Gastroesophageal sphincter (tissue), 4 donors: ENCODE measurements at regions not wholly inside any gene's neighbourhood (a gene's known extent, or its start where the extent isn't known, plus 50 kb on each side); places are given as distances from the start of the nearest gene placed in this dataset.
A peak's percentile ranks its signal among the peaks of the same experiment; 100 is the strongest.

ENCODE experiments used
- ATAC-seq: fragments of 150-250 bp; one replicate; pipeline ENCODE4 v1.9.1; 2016; ENCODE audit warnings: mild to moderate bottlenecking, moderate library complexity
- H3K27ac ChIP-seq, 4 donors: fragments of 200-600 bp; sonication (generic) in 3 of 4; 1 replicate in 3 of 4; 2 replicates in 1 of 4; pipeline ENCODE4 v1.5.1; 2016 to 2019
- H3K27me3 ChIP-seq: fragments of 200-600 bp; sonication (generic); one replicate; pipeline ENCODE4 v1.5.1; 2019
- H3K36me3 ChIP-seq, 2 donors: fragments of 200-600 bp; sonication (generic); one replicate each; pipeline ENCODE4 v1.5.1; 2019; ENCODE audit warnings: control low read depth in 1 of 2
- H3K4me1 ChIP-seq, 3 donors: fragments of 200-600 bp; sonication (generic); 1 replicate in 2 of 3; 2 replicates in 1 of 3; pipeline ENCODE4 v1.5.1; 2016 to 2019; ENCODE audit warnings: control low read depth in 2 of 3
- H3K4me3 ChIP-seq, 2 donors: fragments of 200-600 bp; sonication (generic); one replicate each; pipeline ENCODE4 v1.5.1; 2019; ENCODE audit warnings: mild to moderate bottlenecking in 1 of 2, moderate library complexity in 1 of 2
- H3K9me3 ChIP-seq, 3 donors: fragments of 200-600 bp; sonication (generic); one replicate each; pipeline ENCODE4 v1.5.1; 2017 to 2019; ENCODE audit warnings: control low read depth in 2 of 3
- EP300 ChIP-seq: sonication (generic); formaldehyde crosslinking; IDR thresholded peaks from one replicate; pipeline ENCODE4 v1.6.1; 2017; ENCODE audit warnings: antibody characterized with exemption, mild to moderate bottlenecking
- POLR2A ChIP-seq, 2 donors: fragments of 450-650 bp; IDR thresholded peaks; one replicate each; pipeline ENCODE4 v1.6.1; 2017; ENCODE audit warnings: antibody characterized with exemption in 2 of 2, mild to moderate bottlenecking in 2 of 2, moderate library complexity in 1 of 2
- POLR2AphosphoS5 ChIP-seq: sonication (generic); formaldehyde crosslinking; IDR thresholded peaks from one replicate; pipeline ENCODE4 v1.6.1; 2017; ENCODE audit warnings: antibody characterized with exemption
- WGBS, 2 donors: methylation state at CpG; one replicate each; pipeline ENCODE4 v1.1.5; 2018; ENCODE audit warnings: low coverage in 1 of 2; 5-methylcytosine and 5-hydroxymethylcytosine counted together
- TF ChIP-seq, protein P1 (sequence below), 4 experiments: fragments of 200-600 bp in 2 of 4; fragments of 450-650 bp in 2 of 4; sonication (generic) in 1 of 4; IDR thresholded peaks; one replicate each; pipeline ENCODE4 v1.5.1; 2017 to 2019; ENCODE audit warnings: antibody characterized with exemption in 4 of 4, mild to moderate bottlenecking in 2 of 4, moderate library complexity in 2 of 4

DNA sequence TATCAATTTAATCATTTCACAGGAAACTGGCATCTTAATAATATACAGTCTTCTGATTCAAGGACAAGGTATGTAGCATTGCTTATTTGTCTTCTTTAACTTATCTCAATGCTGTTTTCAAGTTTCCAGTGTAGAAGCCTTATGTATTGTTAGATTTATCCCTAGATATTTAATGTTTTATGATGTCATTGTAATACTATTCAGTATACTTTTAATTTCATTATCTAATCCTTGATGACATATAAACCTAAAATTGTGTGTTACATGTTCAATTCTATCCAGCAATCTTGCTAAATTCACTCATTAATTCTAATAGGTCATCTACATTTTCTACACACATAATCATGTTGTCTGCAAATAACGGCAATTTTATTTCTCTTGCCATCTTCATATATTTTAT is 126.3 kb upstream of the SEC61G start:
- no peaks in the 10 kb centered on the region for H3K27me3 ChIP-seq
- no peak overlapping the region for H3K27ac ChIP-seq
- no peak for ATAC-seq
- 100% methylated on average over 1 of the region's 1 CpG for WGBS, 2 donors
- no peaks in the 10 kb centered on the region for H3K36me3 ChIP-seq
- TF ChIP-seq EP300 (no peak), POLR2A (IDR thresholded peaks at IDR 0.05) (no peak), POLR2AphosphoS5 (no peak)
- TF ChIP-seq, protein P1, sequence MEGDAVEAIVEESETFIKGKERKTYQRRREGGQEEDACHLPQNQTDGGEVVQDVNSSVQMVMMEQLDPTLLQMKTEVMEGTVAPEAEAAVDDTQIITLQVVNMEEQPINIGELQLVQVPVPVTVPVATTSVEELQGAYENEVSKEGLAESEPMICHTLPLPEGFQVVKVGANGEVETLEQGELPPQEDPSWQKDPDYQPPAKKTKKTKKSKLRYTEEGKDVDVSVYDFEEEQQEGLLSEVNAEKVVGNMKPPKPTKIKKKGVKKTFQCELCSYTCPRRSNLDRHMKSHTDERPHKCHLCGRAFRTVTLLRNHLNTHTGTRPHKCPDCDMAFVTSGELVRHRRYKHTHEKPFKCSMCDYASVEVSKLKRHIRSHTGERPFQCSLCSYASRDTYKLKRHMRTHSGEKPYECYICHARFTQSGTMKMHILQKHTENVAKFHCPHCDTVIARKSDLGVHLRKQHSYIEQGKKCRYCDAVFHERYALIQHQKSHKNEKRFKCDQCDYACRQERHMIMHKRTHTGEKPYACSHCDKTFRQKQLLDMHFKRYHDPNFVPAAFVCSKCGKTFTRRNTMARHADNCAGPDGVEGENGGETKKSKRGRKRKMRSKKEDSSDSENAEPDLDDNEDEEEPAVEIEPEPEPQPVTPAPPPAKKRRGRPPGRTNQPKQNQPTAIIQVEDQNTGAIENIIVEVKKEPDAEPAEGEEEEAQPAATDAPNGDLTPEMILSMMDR (IDR thresholded peaks at IDR 0.05), result no peak
- H3K4me3 ChIP-seq, result no peak overlapping the region
- H3K9me3 ChIP-seq, result no peaks in the 10 kb centered on the region
- H3K4me1 ChIP-seq, result peaks cover 0 to 12% (median 0%) of the 10 kb centered on the region in 3 donors

DNA sequence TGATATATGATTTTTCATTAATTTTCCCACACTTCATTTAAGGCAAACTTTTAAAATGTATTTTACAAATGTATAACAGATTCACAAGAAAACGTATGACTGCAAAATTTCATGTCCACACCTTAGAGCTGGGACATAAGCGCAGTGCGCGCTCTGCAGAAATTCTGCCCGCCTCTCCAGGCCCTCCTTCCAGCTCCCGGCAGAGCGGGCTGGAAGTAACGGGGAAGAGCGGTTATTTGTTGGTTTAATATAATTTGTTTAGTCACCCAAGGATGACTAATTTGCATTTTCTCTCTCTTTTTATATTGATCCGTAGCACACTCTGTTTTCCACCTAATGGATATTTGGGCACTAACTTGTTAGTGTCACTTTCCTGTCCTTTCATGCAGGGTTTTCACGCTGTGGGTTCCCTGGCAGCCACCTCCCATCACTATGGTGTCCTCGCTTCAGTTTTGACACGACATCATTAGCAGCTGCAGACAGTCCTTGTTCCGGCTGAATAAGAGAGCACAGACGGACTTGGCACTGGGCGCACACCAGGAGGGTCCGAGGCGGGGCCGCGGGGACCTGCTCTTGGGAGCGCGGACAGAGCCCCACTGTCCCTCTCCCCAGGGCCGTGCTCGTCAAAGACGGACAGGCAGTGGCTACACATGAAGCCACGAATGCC is 129.2 kb upstream of the SEC61G start:
- peak; percentile 46 for ATAC-seq
- WGBS, 2 donors, result 75 to 86% methylated on average over 10 to 12 of the region's 26 CpGs
- H3K36me3 ChIP-seq, result no peaks in the 10 kb centered on the region
- H3K9me3 ChIP-seq, result no peaks in the 10 kb centered on the region
- no peak overlapping the region for H3K27ac ChIP-seq
- peak overlapping the region; percentile 31 to 44 for H3K4me3 ChIP-seq
- H3K27me3 ChIP-seq, result no peaks in the 10 kb centered on the region
- TF ChIP-seq EP300 (no peak), POLR2AphosphoS5 (no peak), POLR2A (IDR thresholded peaks at IDR 0.05) (no peak)
- TF ChIP-seq, protein P1 (IDR thresholded peaks at IDR 0.05), result no peak
- peaks cover 0 to 12% (median 0%) of the 10 kb centered on the region in 3 donors for H3K4me1 ChIP-seq

DNA sequence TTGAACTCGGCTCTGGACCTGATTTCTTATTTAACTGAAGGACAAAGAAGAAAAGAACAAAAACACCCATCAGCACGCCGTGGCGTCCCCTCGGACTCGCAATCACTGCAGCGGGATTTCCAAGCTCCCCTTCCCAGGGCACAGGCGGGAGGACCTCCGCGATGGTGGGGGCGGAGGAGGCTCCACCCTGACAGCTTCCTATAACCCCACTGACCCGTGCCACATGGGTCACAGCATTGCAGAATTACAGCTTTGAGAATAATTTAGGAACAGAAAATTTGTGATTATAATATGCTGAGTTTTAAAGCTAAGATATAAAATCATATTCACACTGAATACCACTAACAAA is 129.7 kb upstream of the SEC61G start:
- no peaks in the 10 kb centered on the region for H3K36me3 ChIP-seq
- no peak overlapping the region for H3K27ac ChIP-seq
- H3K9me3 ChIP-seq, result no peaks in the 10 kb centered on the region
- H3K4me1 ChIP-seq, result peaks cover 0 to 12% (median 0%) of the 10 kb centered on the region in 3 donors
- no peaks in the 10 kb centered on the region for H3K27me3 ChIP-seq
- H3K4me3 ChIP-seq, result peak overlapping the region; percentile 31 to 44
- ATAC-seq, result no peak
- 21% methylated on average over 3 of the region's 12 CpGs; no CpG with 5 or more reads in 1 of the 2 donors for WGBS, 2 donors
- TF ChIP-seq POLR2A (IDR thresholded peaks at IDR 0.05), result no peak
- TF ChIP-seq POLR2AphosphoS5, result no peak

DNA sequence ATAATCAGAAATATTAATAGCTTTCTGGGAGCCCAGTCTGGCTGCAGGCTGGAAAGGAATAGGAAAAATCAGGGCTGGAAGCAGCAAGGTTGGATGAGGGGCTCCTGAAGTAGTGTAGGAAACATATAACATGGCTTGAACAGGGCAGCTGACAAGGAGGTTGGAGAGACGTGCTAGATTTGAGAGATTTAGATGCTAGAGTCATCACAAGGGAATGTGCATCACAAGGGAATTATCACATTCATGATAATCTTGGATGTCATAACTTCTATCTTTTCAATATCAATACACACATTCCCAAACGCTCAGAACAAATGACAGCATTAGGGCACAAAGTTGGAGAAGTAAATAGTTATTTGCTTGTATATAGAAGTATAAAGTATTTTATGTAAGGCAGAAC is 120.9 kb upstream of the EGFR start:
- 33 to 40% methylated on average over 2 of the region's 2 CpGs for WGBS, 2 donors
- no peak overlapping the region for H3K27ac ChIP-seq
- no peak for ATAC-seq

DNA sequence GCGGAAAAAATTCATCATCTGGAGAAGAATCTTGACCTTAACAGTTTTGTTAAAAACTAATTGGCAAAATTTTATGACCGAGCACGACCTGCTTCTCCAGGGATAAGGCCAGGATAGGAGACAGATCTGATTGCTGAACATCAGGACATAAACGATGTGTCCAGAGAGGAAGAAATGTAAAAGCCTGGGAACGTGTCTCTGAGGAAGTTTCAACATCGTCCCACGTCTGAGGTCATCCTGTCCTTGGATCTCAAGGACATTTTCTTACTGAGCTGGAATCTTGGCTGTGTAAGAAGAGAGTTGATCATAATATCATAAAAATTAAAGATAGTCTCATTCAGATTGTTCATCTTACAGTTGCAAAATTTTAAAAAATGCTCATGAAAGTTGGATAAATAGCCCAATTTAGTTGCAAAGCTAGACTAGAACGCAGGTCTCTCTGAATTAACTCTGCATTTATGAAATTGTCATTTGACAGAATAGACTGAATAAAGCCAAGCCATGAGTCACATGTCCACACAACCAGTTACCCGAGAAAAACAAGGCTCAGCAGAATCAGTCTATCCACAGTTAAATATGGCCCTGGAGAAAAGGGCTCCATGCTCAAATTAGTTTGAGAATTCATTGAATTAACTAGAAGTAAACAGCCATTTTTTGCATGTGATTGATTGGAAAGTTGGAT is 120.0 kb upstream of the EGFR start:
- no peaks in the 10 kb centered on the region for H3K4me1 ChIP-seq
- peak overlapping the region in 3 of 4 donors; percentile 5 to 56 (median 24) for H3K27ac ChIP-seq
- no peaks in the 10 kb centered on the region for H3K9me3 ChIP-seq
- peak; percentile 91 for ATAC-seq
- H3K27me3 ChIP-seq, result no peaks in the 10 kb centered on the region
- no peaks in the 10 kb centered on the region for H3K36me3 ChIP-seq
- 51 to 55% methylated on average over 9 of the region's 9 CpGs for WGBS, 2 donors
- TF ChIP-seq EP300 (no peak), POLR2AphosphoS5 (no peak)
- TF ChIP-seq, protein P1 (IDR thresholded peaks at IDR 0.05), result no peak
- H3K4me3 ChIP-seq, result no peak overlapping the region

More for the DNA sequence above, 120.9 kb upstream of the EGFR start:
- no peaks in the 10 kb centered on the region for H3K4me1 ChIP-seq
- H3K36me3 ChIP-seq, result no peaks in the 10 kb centered on the region
- no peaks in the 10 kb centered on the region for H3K9me3 ChIP-seq
- no peak for TF ChIP-seq POLR2A (IDR thresholded peaks at IDR 0.05)
- no peak overlapping the region for H3K4me3 ChIP-seq
- H3K27me3 ChIP-seq, result no peaks in the 10 kb centered on the region

DNA sequence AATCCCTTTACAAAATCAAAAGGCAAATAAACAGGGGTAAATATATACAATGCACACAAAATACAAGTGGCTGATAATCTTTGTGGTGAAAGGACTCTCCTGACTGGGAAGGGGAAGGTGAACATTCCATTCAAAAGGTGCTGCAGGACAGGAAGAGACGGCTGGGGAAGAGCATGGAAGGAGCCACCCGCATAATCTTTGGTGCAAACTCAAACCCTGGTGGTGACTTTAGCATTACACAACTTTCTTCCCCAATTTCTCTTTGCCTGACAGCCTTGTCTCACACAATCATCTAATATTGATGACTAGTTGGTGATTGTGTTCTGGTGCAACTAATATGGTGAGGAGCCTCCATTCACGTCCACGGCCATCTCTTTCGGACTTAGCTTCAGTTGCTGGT is 117.0 kb upstream of the EGFR start:
- no peak overlapping the region for H3K4me3 ChIP-seq
- H3K36me3 ChIP-seq, result no peaks in the 10 kb centered on the region
- no peaks in the 10 kb centered on the region for H3K4me1 ChIP-seq
- H3K27me3 ChIP-seq, result no peaks in the 10 kb centered on the region
- TF ChIP-seq, protein P1 (IDR thresholded peaks at IDR 0.05), result no peak
- TF ChIP-seq EP300, result no peak
- TF ChIP-seq POLR2A (IDR thresholded peaks at IDR 0.05), result no peak
- no peak for TF ChIP-seq POLR2AphosphoS5
- no peak for ATAC-seq
- H3K27ac ChIP-seq, result no peak overlapping the region
- 88 to 94% methylated on average over 5 of the region's 5 CpGs for WGBS, 2 donors
- no peaks in the 10 kb centered on the region for H3K9me3 ChIP-seq
